SK-N-DZ (cell line): ENCODE measurements at regions not wholly inside any gene's neighbourhood (a gene's known extent, or its start where the extent isn't known, plus 50 kb on each side); places are given as distances from the start of the nearest gene placed in this dataset.
A peak's percentile ranks its signal among the peaks of the same experiment; 100 is the strongest.

Experiments
- DNase-seq: peaks from one replicate; pipeline ENCODE4 v3.0.0-alpha.2; 2015; ENCODE audit warnings: low spot score

DNA sequence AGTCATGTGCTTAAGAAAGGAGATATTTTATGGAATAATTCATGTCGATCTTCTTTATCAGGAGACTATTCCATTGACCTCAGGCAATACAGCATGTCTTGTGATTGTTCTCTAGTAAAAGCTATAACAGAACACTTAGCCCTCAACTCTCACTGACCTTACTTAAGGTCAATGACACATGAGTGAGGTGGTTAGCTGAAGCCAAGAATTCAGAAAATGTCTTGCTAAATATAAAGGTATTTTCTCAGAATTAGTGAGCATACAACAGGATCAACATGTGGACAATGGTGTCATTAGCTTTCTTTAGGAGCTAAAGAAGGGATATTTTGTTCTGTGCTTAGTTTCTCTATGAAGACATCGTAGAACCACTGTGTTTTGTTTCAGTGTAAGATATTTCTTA is 1730.4 kb upstream of the SLC10A2 start:
- DNase-seq: no peak

DNA sequence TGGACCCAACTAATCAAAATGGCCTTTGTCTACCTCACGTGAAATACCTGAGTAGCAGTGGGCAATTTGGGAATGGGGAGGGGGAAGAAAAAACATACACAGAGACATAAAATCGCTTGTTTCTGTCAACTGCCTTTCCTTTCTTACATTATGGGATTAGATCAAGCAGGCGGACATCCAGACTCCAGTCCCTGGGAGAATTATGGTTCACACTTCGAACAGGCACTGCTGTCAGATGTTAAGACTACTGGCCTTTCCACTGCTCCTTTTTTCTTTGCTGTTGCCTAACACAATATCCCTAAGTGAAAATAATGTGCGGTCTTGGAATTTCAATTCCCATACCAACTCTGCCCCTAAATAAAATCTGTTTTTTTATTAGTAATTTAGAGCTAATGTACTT is 1719.7 kb upstream of the SLC10A2 start:
- DNase-seq: no peak

DNA sequence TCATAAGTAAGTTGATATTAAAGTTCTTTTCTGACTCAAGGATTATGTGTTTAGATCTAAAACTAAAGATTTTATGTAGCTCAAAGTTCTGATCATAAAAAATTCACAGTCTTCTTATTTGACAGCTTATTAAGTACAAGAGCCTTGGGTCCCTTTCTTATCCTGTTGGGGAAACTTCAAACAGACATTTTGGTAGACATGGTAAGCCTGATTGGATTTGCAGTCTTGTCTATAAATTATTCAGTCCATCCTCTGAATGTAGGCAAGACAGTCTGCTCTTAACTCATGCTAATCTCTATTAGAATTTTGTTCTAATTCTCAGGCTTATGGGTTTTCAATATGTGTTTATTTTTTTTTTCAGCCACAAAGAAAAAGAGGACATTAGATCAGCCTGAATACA is 1718.7 kb upstream of the SLC10A2 start:
- no peak for DNase-seq

- no peak for DNase-seq
These were observed 1716.5 kb upstream of the SLC10A2 start for GRCh38 chr13:104782741-104783140.

DNA sequence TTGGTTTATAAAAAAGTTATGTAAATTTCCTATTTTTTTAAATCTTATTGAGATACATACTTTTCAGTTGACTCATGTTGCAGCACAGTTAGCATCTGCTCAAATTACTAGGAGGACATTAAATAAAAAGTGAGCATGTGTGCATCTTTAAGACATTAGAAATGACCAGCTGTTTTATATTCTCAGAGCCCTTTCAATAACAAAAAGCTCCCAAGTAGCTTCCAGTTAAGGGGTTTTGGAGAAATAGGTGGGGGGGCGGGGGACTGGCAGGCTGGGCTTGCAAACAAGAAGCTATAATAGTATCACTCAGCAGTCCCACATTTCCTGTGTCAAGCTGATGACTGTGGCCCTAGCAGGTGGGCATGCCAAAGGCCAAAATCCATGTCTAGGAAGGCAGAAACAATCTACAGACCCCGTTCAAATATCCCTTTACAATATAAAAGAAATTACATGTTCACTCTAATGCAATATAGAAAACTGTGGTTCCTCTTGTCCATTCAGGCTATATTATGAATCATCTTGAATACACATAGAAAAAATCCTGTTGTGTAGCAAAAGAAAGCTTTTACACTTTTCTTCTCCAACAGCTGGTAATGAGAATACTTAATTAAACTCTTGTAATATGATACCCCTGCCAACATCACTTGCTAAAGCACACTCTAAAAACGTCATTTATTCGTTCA is 1713.2 kb upstream of the SLC10A2 start:
- no peak for DNase-seq

DNA sequence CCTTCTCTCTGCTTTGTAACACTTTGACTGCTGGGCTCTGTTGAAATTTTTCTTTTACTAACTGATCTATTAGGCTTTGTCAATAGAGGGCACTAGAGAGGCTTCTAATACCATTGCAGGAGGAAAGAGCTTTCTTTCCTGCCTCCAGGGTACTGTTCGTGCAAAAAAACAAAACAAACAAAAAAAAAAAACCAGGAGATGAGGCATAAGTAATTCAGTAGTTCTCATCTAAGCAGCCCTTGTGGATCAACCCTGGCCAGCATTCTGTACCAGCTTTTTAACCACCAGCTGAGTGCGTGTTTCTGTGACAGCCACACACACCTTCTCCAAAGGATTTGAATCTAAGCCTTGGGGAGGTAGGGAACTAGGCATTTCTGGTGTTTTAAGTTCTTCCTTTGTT is 1707.6 kb upstream of the SLC10A2 start:
- peak; percentile 59 for DNase-seq

DNA sequence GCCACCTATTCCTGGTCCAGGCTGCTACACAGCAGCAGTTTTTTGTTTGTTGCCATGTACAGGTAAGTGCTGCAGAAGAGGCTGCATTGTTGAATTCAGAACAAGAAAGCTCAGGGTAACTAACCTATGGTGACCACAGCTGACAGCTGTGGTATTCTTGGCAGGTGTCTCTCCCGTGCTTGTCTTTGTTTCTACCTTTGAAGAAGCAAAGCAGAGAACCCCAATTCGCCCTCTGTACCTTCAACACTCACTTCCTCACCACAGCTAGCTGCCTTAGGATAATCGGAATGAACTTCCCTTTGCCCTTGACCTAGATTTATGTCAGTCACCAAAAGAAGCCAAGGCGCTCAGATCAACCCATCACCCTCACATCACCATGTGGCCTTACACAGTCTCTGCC is 1703.3 kb upstream of the SLC10A2 start:
- DNase-seq: no peak

DNA sequence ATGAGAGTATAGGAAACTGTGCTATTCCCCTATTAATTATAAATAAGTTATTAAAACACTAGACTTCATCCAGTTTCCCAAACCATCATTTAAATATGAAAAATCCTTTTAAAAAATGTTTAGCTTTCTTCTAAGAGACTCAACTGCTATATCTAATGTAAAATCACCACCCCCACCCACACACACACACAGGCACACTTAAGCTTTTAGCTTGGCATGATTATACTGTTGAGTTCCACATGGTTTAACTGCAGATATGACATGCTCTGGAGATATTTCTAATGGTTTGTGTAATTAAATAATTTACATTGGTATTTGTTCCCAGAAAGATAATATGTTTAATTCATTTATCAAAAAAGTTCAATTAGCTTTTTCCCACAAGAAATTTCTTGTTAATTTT is 1700.1 kb upstream of the SLC10A2 start:
- DNase-seq: no peak

DNA sequence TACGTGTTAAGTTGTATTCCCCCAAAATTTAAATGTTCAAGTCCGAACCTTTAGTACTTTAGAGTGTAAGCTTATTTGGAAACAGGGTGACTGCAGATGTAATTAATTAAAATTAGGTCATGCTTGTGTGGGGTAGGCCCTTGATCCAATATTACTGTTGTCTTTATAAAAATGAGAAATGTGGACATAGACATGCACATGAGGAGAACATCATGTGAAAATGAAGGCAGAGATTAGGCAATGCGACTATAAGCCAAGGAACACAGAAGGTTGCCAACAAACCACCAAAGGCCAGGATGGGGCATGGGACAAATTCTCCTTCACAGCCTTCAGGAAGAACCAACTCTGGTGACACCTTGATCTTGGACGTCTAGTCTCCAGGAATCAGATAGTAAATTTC is 1698.4 kb upstream of the SLC10A2 start:
- no peak for DNase-seq

- DNase-seq: no peak
These were observed 1692.9 kb upstream of the SLC10A2 start for GRCh38 chr13:104759069-104759468.

DNA sequence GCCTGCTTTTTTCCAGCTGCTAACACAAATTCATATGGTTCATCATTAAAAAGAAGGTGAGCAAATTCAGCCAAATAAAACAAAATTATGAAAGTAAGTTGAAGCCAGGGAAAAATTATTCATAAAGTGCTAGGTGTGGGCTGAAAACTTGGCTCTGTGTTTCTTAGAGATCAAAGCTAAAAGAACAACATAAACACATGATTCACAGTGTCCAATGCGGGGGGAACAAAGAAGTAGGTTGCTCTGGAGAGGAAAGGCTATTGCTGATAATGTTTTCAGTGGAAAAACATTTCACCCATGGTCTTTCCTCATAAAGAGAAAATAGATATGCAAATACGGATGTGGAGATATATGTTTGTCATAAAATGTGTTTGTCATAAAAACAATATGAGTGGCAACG is 1691.5 kb upstream of the SLC10A2 start:
- DNase-seq: no peak

- DNase-seq: no peak
These were observed 1684.2 kb upstream of the SLC10A2 start for GRCh38 chr13:104750377-104750776.

DNA sequence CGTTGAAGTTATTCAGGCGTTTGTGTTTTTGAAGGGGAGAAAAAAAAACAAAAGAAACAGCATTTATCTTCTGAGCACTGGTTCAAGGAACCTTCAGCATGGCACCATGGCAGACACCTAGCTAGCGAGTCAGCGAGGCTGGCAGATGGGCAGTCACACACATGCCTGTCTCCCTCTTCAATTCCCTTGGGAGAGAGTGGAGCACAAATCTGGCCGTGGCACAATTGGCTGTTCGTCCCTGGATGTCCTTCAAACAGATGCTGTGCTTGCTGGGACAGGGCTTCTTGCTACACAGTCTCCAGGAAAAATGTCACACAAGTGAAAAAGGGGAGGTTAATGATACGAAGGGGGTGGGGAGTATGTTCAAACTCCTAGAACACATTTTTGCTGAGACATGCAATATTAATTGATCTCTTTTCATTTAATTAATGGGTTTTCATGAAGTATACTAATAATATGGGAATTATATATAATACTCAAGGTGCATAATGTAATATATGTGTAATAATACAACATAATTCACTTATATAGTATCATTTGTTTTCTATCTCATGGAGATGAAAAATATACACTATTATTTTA is 1674.5 kb upstream of the SLC10A2 start:
- DNase-seq: peak; percentile 2

DNA sequence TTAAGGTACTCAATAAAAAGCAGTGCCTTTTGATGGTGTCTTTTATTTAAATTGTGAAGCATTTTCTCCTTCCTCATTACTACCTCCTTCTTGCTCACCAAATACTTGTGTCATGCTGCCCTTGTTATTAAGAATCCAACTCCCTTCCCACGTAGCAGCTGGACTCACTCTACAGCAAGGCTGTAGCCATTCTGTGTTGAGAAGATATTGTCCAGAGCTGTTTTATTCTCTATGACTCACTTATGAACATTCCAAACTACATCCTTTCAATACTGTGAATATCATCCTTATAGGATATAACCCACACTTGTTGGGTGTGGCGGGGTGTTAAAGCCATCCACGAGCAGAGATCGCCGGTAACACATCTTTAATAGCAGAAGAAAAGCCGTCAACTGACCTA is 1671.5 kb upstream of the SLC10A2 start:
- DNase-seq: no peak

DNA sequence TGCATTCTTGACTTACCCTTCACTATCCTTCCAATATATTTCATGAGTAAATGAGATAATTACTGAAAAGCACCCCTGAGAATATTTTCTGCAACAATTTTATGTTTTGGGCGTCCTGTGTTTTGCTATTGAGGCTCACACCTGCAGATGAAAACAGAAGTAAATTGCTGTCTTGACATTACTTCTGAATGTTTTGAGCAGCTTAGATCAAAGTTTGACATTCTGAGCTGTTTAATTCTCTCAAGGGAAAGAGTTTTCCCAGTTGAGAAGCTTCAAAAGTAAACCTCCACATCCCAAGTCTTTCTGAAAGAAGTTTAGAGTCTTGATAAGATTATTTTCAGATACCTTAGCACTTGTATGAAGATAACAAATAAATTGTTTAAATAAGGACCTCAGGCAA is 1667.2 kb upstream of the SLC10A2 start:
- DNase-seq: no peak

DNA sequence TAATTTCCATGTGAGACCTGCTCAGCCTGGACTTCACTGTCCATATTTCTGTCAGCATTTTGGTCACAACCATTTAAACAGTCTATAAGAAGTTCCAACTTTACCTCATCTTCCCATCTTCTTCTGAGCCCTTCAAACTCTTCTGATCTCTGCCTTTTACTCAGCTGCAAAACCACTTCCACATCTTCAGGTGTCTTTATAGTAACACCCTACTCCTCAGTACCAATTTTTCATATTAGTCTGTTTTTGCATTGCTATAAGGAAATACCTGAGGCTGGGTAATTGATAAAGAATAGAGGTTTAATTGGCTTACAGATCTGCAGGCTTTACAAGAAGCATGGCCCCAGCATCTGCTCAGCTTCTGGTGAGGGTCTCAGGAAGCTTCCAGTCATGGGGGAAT is 1648.9 kb upstream of the SLC10A2 start:
- no peak for DNase-seq

GRCh38 chr13:104705031-104705750 is 1639.0 kb upstream of the SLC10A2 start:
- DNase-seq: no peak

- no peak for DNase-seq
These were observed 1635.4 kb upstream of the SLC10A2 start for GRCh38 chr13:104701591-104701990.

- DNase-seq: no peak
These were observed 1628.2 kb upstream of the SLC10A2 start for GRCh38 chr13:104694397-104694796.

GRCh38 chr13:104693126-104693525 is 1626.9 kb upstream of the SLC10A2 start:
- DNase-seq: no peak

GRCh38 chr13:104691767-104692467 is 1625.7 kb upstream of the SLC10A2 start:
- no peak for DNase-seq

GRCh38 chr13:104686484-104686883 is 1620.3 kb upstream of the SLC10A2 start:
- no peak for DNase-seq

DNA sequence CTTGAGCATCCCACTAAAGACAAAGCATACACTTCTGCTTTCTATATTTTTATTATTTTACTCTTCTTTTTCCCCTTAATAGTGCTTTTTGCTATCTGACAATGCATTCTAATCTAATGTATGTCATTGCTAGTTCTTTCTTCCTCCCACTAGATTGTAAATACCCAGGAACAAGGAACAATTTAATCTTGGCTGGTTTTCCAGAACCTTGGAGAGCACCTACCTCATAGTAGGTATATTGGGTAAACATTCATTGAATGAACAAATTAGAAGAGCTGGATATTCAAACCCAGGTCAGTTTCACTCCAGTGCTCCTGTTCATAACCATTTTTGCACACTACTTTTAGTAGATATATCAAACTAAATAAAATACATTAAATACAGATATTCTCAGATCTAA is 1617.6 kb upstream of the SLC10A2 start:
- no peak for DNase-seq
